Upper lobe of left lung (tissue), 4 donors: ENCODE measurements at regions not wholly inside any gene's neighbourhood (a gene's known extent, or its start where the extent isn't known, plus 50 kb on each side); places are given as distances from the start of the nearest gene placed in this dataset.

Source experiments
- small RNA-seq, 4 donors: library from RNA; depleted of rRNA; stranded (forward); fragments of <200 nt; gene quantifications; one replicate each; pipeline ENCODE3, GENCODE V24; 2016

Small RNA genes lying in the stretch of these regions (small RNA-seq; reads per million reads assigned to genes)
- gene RNU7-147P: 0 reads per million in 4 donors
